Left ventricle myocardium superior (tissue), 1 donor: ENCODE measurements at regions not wholly inside any gene's neighbourhood (a gene's known extent, or its start where the extent isn't known, plus 50 kb on each side); places are given as distances from the start of the nearest gene placed in this dataset.
A peak's percentile ranks its signal among the peaks of the same experiment; 100 is the strongest.

Experiments used
- ATAC-seq: fragments of 200-7000 bp; cut with Tn5 transposase; one replicate; pipeline ENCODE4 v1.9.1; 2020; ENCODE audit warnings: mild to moderate bottlenecking, moderate library complexity
- DNase-seq: peaks from one replicate; pipeline ENCODE4 v3.0.0-alpha.2; 2020
- intact Hi-C: fragments of 100-400 bp; cut with micrococcal nuclease; formaldehyde crosslinking; loops from one replicate; pipeline ENCODE4 v1.11.0; 2022
- donor health status: DM: no; HTN: yes; CAD: no; lungs with severe emphysema.

- no peak for ATAC-seq
- no peak for DNase-seq
- intact Hi-C loops = no loop called here
These were observed 104.6 kb downstream of the SIK1 start for GRCh38 chr21:43322311-43322710.

- intact Hi-C loops = no loop called here
- ATAC-seq (no peak), DNase-seq (peak; percentile 25)
These were observed 105.3 kb downstream of the SIK1 start for GRCh38 chr21:43321611-43322010.

- DNase-seq (peak; percentile 10), ATAC-seq (no peak)
- intact Hi-C loops = no loop called here
These were observed 105.8 kb downstream of the SIK1 start for GRCh38 chr21:43321111-43321510.

GRCh38 chr21:43320526-43320925 is 106.4 kb downstream of the SIK1 start:
- no peak for DNase-seq
- intact Hi-C loops = no loop called here
- ATAC-seq = no peak

DNA sequence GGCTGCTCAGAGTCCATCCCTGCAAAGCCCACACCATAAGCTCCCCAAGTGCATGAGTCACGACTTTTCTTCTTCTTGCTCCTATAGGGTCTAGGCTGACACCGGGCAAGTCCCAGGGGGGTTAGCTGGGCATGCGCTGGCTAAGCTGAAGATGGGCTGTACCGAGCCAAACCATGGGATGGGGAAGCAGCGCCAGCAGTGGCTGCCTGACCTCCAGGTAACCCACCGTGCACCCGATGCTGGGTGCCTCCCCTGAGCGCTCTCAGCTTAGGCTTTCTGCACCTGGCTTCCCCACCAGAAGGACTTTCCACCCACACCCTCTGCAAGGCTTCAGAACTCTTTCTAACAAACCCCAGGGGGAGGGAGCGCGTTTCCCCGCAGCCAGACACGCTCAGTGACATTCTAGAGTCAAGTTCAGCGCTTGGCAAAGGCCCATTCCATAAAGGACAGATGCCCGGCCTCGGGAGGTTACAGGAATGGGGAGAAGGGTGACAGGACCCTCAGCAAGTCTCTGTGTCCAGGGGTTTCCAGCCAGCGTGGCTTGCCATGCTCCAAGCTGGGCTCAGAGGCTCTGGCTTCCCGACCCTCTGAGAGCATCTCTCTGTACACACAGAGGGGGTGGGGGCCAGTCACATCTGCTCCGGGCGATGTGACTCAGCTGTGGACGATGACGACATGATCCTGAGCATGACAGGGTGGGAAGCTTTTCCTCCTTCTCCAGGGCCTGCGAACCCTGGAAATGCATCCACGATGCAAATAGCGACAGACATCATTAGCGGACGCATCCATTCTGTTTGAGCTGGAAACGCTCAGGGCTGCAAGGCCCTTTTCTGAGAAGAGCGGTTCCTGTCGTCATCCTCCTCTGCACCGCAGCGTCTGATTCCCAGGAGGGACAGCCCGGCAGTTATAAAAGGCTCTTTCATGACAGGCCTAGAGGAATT is 107.8 kb downstream of the SIK1 start:
- ATAC-seq = peak; percentile 31
- intact Hi-C loops = no loop called here

DNA sequence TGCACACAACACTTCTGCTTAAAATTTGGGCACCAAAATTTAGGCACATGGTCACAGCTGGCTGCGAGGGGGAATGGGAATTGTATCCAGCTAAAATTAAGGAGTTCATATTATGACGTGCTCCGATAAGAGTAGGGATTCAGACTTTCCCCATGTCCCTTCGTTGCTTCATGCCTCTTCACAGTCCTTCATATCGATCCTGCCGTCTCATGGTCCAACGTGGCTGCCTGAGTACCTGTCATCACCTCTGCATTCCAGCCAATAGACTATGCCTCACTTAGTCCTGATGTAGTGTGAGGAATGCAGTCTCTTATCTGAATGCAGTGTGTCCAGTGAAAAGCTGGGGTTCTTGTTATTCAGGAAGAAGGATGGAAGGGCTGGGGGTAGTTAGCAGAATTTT is 108.6 kb downstream of the SIK1 start:
- ATAC-seq = no peak
- intact Hi-C loops = no loop called here
- no peak for DNase-seq

More for the DNA sequence above, 107.8 kb downstream of the SIK1 start:
- DNase-seq = peak; percentile 56

DNA sequence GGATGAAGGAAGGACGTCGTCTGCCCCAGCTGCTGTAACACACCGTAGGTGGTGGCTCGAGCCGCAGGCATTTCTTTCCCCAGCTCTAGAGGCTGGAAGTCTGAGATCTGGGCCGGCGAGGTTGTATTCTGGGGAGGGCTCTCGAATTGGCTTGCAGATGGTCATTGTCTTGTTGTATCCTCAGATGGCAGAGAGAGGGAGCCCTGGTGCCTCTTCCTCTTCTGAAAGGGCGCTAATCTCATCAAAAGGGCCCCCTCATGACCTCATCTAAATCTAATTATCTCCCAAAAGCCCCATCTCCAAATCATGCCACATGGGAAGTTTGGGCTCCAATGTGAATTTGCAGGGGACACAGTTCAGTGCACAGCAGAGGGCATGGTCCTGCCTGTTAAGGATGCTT is 109.0 kb downstream of the SIK1 start:
- ATAC-seq (no peak), DNase-seq (peak; percentile 16)
- intact Hi-C loops = no loop called here

DNA sequence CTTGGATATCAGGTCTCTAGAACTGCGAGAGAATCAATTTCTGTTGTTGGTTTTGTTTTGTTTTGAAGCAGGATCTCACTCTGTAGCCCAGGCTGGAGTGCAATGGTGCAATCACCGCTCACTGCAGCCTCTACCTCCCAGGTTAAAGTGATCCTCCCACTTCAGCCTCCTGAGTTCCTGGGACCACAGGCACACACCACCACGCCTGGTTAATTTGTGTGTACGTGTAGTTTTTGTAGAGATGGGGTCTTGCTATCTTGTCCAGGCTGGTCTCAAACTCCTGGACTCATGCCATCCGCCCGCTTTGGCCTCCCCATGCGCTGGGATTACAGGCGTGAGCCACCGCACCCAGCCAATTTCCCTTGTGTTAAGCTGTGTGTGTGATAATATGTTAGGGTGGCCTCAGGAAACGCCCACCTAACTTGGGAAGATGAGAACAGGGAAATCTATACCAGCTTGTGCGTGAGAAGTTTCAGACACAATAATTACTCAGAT is 109.6 kb downstream of the SIK1 start:
- DNase-seq (peak; percentile 23), ATAC-seq (no peak)
- intact Hi-C loops = no loop called here

- ATAC-seq (no peak), DNase-seq (peak; percentile 20)
- intact Hi-C loops = no loop called here
These were observed 110.6 kb downstream of the SIK1 start for GRCh38 chr21:43316156-43316845.

- DNase-seq (peak; percentile 25), ATAC-seq (no peak)
- intact Hi-C loops = no loop called here
These were observed 111.4 kb downstream of the SIK1 start for GRCh38 chr21:43315244-43316137.

- ATAC-seq = no peak
- DNase-seq = peak; percentile 11
- intact Hi-C loops = no loop called here
These were observed 113.0 kb downstream of the SIK1 start for GRCh38 chr21:43313939-43314405.

- DNase-seq = no peak
- intact Hi-C loops = no loop called here
These were observed 113.6 kb downstream of the SIK1 start for GRCh38 chr21:43313221-43313938.

GRCh38 chr21:43312751-43313169 is 114.2 kb downstream of the SIK1 start:
- DNase-seq (no peak), ATAC-seq (no peak)
- intact Hi-C loops = no loop called here

More at GRCh38 chr21:43313221-43313938, 113.6 kb downstream of the SIK1 start:
- ATAC-seq = no peak

- ATAC-seq (no peak), DNase-seq (no peak)
- intact Hi-C loops = no loop called here
These were observed 114.9 kb downstream of the SIK1 start for GRCh38 chr21:43312011-43312410.

DNA sequence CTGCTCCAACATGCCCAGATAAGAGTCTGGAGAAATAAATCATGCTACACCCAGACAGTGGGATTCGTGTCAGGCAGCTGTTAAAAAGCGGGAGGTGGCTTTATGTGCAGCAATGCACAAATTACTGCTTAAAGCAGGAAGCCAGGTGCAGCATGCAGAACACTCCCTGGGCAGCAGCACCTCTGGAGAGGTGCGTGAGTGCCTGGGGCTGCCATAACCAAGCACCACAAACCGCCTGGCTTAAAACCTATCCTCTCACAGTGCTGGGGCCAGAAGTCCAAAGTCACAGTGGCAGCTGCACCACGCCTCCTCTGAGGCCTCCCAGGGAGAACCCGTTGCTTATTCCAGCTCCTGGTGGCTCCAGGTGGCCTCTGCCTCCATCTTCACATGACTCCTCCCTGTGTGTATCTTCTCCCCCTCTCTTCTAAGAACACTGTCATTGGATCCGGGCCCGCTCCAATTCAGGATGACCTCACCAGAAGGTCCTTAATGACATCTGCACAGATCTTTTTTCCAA is 115.6 kb downstream of the SIK1 start:
- ATAC-seq = no peak
- intact Hi-C loops = no loop called here
- DNase-seq = no peak

DNA sequence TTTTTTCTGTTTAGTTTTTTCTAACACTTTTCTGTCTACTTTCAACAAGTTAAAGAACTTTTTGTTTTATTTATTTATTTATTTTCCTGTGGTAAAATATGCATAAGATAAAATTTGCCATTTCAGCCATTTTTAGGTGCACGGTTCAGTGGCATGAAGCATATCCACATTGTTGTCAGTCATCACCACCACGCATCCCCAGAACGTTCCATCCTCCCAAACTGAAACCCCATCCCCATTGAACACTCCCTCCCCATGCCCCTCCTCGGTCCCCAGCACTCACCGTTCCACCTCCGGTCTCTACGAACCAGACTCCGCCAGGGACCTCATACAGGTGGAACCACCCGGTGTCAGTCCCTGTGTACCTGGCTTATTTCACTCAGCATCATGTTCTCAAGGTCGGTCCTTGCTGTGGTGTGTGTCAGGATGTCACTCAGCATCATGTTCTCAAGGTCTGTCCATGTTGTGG is 118.1 kb downstream of the SIK1 start:
- no peak for ATAC-seq
- intact Hi-C loops = no loop called here
- no peak for DNase-seq

DNA sequence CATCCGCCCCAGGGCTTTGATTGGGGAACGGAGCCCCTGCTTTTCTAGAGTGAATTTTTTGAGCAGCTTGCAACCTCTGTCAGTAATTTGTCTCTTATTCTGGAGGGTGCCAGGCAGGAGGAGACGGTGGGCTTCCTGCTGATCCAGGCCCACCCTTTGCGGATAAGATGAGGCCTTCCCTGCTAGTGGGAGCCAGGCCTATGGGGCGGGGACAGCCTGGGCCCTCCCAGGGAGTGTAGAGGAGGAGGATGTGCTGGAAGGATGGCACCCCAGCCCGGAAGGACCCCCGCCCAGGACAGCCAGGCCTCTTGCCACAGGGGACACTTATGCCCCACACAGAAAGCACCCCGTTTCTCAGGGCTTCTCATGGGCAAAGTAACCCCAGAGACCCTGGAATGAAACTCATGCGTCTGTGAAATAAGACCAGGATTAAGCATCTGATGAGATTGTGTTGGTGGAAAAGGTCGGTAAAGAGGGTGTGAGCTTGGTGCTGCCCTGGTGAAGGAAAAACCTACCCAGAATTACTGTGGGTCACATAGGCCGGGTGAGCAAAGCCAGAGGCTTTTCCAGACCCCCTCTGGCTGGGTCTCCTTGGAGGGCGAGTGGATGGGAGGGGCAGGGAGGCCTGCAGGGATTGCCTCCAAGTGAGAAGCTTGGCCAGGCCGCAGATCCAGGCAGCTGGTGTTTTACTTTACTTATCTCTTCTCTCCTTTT is 118.7 kb downstream of the SIK1 start:
- intact Hi-C loops = no loop called here
- DNase-seq = peak; percentile 37
- no peak for ATAC-seq

DNA sequence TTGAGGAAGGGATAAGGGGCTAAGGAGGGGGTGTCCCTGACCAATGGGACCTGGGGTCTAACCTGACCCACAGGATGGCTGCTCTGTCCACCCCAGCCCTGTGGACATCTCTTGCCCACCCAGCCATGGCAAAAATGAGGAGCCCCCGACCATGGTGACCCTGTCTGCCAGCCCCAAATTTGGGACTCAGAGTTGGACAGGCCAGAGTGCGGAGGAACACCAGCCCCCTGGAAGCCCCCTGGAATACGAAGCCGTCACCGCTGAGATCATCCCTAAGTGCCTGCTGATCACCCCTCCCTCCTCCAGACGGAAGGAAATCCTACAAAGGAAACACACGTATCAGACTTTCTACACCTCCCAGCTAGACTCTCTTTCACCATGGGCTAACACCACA is 119.3 kb downstream of the SIK1 start:
- DNase-seq (no peak), ATAC-seq (no peak)
- intact Hi-C loops = no loop called here
